Suprapubic skin (tissue), 4 donors: ENCODE measurements at regions not wholly inside any gene's neighbourhood (a gene's known extent, or its start where the extent isn't known, plus 50 kb on each side); places are given as distances from the start of the nearest gene placed in this dataset.

Experiments
- DNase-seq, 2 donors: peaks; one replicate each; pipeline ENCODE4 v3.0.0-alpha.2; 2019; ENCODE audit warnings: low spot score in 2 of 2
- H3K27ac ChIP-seq: fragments of 200-600 bp; sonication (generic); one replicate; pipeline ENCODE4 v1.5.1; 2019
- H3K27me3 ChIP-seq: fragments of 200-600 bp; sonication (generic); one replicate; pipeline ENCODE4 v1.5.1; 2019
- H3K36me3 ChIP-seq: fragments of 200-600 bp; sonication (generic); one replicate; pipeline ENCODE4 v1.5.1; 2019
- H3K4me1 ChIP-seq: fragments of 200-600 bp; sonication (generic); one replicate; pipeline ENCODE4 v1.5.1; 2019
- H3K4me3 ChIP-seq: fragments of 200-600 bp; sonication (generic); one replicate; pipeline ENCODE4 v1.5.1; 2019; ENCODE audit warnings: mild to moderate bottlenecking
- H3K9me3 ChIP-seq: fragments of 200-600 bp; sonication (generic); one replicate; pipeline ENCODE4 v1.5.1; 2019
- CTCF ChIP-seq, 2 donors: fragments of 200-600 bp in 1 of 2; fragments of 450-650 bp in 1 of 2; sonication (generic) in 1 of 2; IDR thresholded peaks; one replicate each; pipeline ENCODE4 v1.5.1; 2016 to 2019; ENCODE audit warnings: antibody characterized with exemption in 2 of 2, mild to moderate bottlenecking in 1 of 2, moderate library complexity in 1 of 2
- EP300 ChIP-seq: sonication (generic); formaldehyde crosslinking; IDR thresholded peaks from one replicate; pipeline ENCODE4 v1.6.1; 2017; ENCODE audit warnings: antibody characterized with exemption
- POLR2A ChIP-seq, 2 donors: fragments of 450-650 bp; IDR thresholded peaks; one replicate each; pipeline ENCODE4 v1.6.1; 2017; ENCODE audit warnings: antibody characterized with exemption in 2 of 2, mild to moderate bottlenecking in 2 of 2, moderate library complexity in 2 of 2
- POLR2AphosphoS5 ChIP-seq, 3 donors: sonication (generic); formaldehyde crosslinking; IDR thresholded peaks; one replicate each; pipeline ENCODE4 v1.6.1; 2017; ENCODE audit warnings: antibody characterized with exemption in 3 of 3
- WGBS: methylation state at CpG from one replicate; pipeline ENCODE4 v1.1.5; 2018; 5-methylcytosine and 5-hydroxymethylcytosine counted together

- Histone ChIP-seq H3K27ac (no peak overlapping the region), H3K27me3 (no peaks in the 10 kb centered on the region), H3K4me1 (no peaks in the 10 kb centered on the region), H3K9me3 (no peaks in the 10 kb centered on the region), H3K4me3 (no peak overlapping the region), H3K36me3 (no peaks in the 10 kb centered on the region)
- no peak for TF ChIP-seq EP300
- TF ChIP-seq POLR2A (IDR thresholded peaks at IDR 0.05), result no peak
- no peak for TF ChIP-seq POLR2AphosphoS5 (IDR thresholded peaks at IDR 0.05)
- TF ChIP-seq CTCF (IDR thresholded peaks at IDR 0.05), result no peak
- no peak for DNase-seq
- 77% methylated on average over 6 of the region's 6 CpGs for WGBS
Observed at GRCh38 chr12:75635606-75636444, 124.4 kb upstream of the KRR1 start.

DNA sequence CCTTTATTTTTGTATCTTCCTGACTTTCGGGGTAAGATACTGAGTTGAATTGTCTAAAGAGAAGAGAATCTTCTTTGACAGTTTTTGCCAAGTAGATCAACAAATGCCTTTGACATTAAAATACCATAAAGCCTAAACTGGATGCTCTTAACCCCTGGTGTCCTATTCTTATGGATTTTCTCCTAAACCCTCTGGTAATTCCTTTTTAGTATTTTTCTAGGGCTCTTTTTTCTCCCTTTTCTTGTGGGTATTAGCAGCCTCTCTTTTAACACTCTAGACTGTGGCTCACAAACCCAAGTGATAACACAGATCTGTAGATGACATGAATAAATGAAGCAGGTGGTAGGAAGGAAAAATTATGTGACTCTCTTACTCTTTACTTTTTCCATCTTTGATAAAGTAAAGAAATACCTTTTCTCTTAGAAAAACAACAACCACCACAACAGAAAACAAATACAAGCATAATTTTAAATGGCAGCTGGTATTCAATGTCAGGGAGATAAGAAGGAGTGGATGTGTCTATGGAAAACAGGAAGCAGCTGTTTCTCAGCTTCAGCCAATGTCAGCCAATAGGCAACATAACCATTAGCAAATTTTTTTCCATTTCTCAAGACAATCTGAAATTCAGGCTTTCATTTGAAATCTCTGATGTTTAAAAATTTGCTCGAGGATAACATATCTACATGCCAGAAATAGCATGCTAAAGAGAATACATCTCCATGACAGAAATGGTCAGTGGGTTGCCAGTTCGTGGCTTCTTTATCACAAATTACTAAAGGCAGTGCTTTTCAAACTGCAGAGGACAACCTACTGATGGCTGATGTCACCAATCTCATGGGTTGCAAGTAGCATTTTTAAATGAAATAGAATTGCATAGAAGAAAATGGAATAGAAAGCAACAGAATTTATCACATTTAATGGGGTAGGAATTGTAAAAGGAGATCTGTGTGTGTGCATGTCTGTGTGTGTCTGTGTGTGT lies 123.1 kb upstream of the KRR1 start:
- Histone ChIP-seq H3K9me3 (no peaks in the 10 kb centered on the region), H3K36me3 (no peaks in the 10 kb centered on the region), H3K4me3 (no peak overlapping the region), H3K27ac (no peak overlapping the region), H3K27me3 (no peaks in the 10 kb centered on the region), H3K4me1 (no peaks in the 10 kb centered on the region)
- DNase-seq, result no peak
- no peak for TF ChIP-seq CTCF (IDR thresholded peaks at IDR 0.05)
- TF ChIP-seq POLR2A (IDR thresholded peaks at IDR 0.05), result no peak
- TF ChIP-seq EP300, result no peak
- TF ChIP-seq POLR2AphosphoS5 (IDR thresholded peaks at IDR 0.05), result no peak
- WGBS, result 63% methylated on average over 3 of the region's 3 CpGs

DNA sequence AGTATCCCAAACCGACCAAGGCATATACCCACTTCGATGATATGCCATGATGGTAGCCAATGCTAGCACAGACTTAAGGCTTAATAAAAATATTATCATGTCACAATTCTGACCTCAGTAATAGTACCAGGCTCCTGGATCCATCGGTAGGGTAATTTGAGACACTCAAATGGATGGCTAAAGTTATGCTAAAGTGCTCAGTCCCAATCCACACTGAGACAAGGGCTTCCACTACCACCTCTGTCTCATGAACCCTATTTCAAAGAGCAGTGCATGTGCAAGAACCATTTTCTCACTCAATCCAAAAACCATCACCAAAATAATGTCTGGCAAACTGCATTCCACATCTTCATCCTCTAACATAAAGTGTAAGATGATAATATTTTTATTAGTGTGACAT lies 122.4 kb upstream of the KRR1 start:
- TF ChIP-seq POLR2A (IDR thresholded peaks at IDR 0.05) (no peak), EP300 (no peak), POLR2AphosphoS5 (IDR thresholded peaks at IDR 0.05) (no peak), CTCF (IDR thresholded peaks at IDR 0.05) (no peak)
- Histone ChIP-seq H3K27ac (no peak overlapping the region), H3K4me3 (no peak overlapping the region), H3K9me3 (no peaks in the 10 kb centered on the region), H3K4me1 (no peaks in the 10 kb centered on the region), H3K27me3 (no peaks in the 10 kb centered on the region), H3K36me3 (no peaks in the 10 kb centered on the region)
- 93% methylated on average over 3 of the region's 3 CpGs for WGBS
- no peak for DNase-seq

DNA sequence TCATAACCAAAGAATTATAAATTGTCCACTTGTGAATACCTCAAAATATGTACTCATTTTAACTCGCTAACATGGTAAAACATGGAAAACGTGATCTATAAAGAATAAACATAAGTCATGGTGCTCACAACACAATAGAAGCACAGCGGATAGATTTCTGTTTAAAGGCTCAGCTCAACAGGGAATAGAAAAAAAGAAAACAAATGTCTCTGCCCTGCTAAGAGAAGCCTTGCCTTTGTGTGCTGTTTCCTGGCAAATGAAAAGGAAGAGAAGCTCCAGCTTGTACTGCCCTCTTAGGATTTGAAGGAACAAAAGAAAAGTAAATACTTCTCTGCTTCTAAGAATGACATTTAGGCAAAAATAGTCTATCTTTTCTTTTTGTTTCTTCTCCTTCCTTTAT lies 121.0 kb upstream of the KRR1 start:
- TF ChIP-seq POLR2A (IDR thresholded peaks at IDR 0.05) (no peak), CTCF (IDR thresholded peaks at IDR 0.05) (no peak), POLR2AphosphoS5 (IDR thresholded peaks at IDR 0.05) (no peak), EP300 (no peak)
- Histone ChIP-seq H3K4me1 (no peaks in the 10 kb centered on the region), H3K4me3 (no peak overlapping the region), H3K36me3 (no peaks in the 10 kb centered on the region), H3K27me3 (no peaks in the 10 kb centered on the region), H3K27ac (no peak overlapping the region), H3K9me3 (no peaks in the 10 kb centered on the region)
- DNase-seq, result no peak
- WGBS, result 53% methylated on average over 3 of the region's 3 CpGs

DNA sequence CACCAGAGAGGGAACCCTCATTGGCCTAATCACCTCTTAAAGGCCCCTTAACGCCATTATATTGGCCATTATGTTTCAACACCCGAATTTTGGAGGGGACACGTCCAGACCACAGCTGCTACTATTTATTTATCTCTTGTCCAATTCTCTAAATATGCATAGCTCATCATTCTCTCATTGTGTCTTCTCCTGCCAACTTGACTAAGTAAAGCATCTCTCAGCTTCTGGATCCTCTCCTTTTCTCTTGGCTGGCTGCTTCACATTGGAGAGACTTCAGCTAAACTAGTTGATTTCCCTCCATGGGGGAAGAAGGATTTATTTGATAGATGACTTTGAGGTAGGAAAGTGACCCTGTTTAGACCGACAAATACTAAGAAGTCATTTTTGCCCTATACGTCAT lies 120.4 kb upstream of the KRR1 start:
- no peak for DNase-seq
- Histone ChIP-seq H3K27ac (no peak overlapping the region), H3K36me3 (no peaks in the 10 kb centered on the region), H3K27me3 (no peaks in the 10 kb centered on the region), H3K4me3 (no peak overlapping the region), H3K9me3 (no peaks in the 10 kb centered on the region), H3K4me1 (no peaks in the 10 kb centered on the region)
- TF ChIP-seq EP300 (no peak), POLR2A (IDR thresholded peaks at IDR 0.05) (no peak)
- WGBS, result 79% methylated on average over 5 of the region's 5 CpGs
